IPS-15b (cell line): ENCODE measurements at regions not wholly inside any gene's neighbourhood (a gene's known extent, or its start where the extent isn't known, plus 50 kb on each side); places are given as distances from the start of the nearest gene placed in this dataset.
"Not testable (repeated sequence)": the region's sequence is repeated elsewhere in the genome, so short reads cannot be mapped to it uniquely, and the experiment has no call there.

Experiments
- H3K27me3 ChIP-seq: one replicate; pipeline ENCODE4 v1.6.1; 2013; ENCODE audit warnings: low read length; ENCODE audit not compliant: control insufficient read depth, insufficient read depth
- H3K36me3 ChIP-seq: one replicate; pipeline ENCODE4 v1.6.1; 2013; ENCODE audit warnings: low read length; ENCODE audit not compliant: control insufficient read depth, insufficient read depth
- H3K4me1 ChIP-seq: one replicate; pipeline ENCODE4 v1.6.1; 2013; ENCODE audit warnings: mild to moderate bottlenecking, low read length; ENCODE audit not compliant: control insufficient read depth, insufficient read depth
- H3K4me3 ChIP-seq: one replicate; pipeline ENCODE4 v1.5.1; 2013; ENCODE audit warnings: low read depth, low read length
- H3K9ac ChIP-seq: one replicate; pipeline ENCODE4 v1.6.1; 2013; ENCODE audit warnings: low read depth, mild to moderate bottlenecking, low read length
- H3K9me3 ChIP-seq: one replicate; pipeline ENCODE4 v1.6.1; 2013; ENCODE audit warnings: mild to moderate bottlenecking, low read length; ENCODE audit not compliant: control insufficient read depth, insufficient read depth

GRCh38 chr12:75744607-75745256, 233.3 kb upstream of the KRR1 start:
- H3K4me3 ChIP-seq = no peak overlapping the region
- no peaks in the 10 kb centered on the region for H3K4me1 ChIP-seq
- no peak overlapping the region for H3K9ac ChIP-seq
- no peaks in the 10 kb centered on the region for H3K36me3 ChIP-seq
- no peaks in the 10 kb centered on the region for H3K27me3 ChIP-seq
- no peaks in the 10 kb centered on the region for H3K9me3 ChIP-seq

DNA sequence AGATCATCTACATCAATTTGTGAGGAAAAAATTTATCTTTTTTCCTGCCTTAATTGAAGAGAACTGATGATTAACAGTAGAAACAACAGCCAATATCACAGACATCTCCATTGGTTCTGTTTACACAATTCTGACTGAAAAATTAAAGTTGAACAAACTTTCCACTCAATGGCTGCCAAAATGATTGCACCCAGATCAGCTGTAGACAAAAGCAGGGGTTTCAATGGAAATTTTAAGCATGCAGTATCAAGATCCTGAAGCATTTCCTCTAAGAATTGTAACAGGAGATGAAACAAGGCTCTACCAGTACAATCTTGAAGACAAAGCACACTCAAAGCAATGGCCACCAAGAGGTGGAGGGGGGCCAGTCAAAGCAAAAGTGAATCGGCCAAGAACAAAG, 231.6 kb upstream of the KRR1 start:
- no peaks in the 10 kb centered on the region for H3K27me3 ChIP-seq
- H3K4me1 ChIP-seq = no peaks in the 10 kb centered on the region
- H3K9me3 ChIP-seq = no peaks in the 10 kb centered on the region
- H3K4me3 ChIP-seq = no peak overlapping the region
- H3K9ac ChIP-seq = no peak overlapping the region
- H3K36me3 ChIP-seq = no peaks in the 10 kb centered on the region

- Histone ChIP-seq H3K27me3 (no peaks in the 10 kb centered on the region), H3K4me3 (no peak overlapping the region), H3K4me1 (no peaks in the 10 kb centered on the region), H3K9ac (no peak overlapping the region), H3K36me3 (no peaks in the 10 kb centered on the region), H3K9me3 (no peaks in the 10 kb centered on the region)
These were observed 230.6 kb upstream of the KRR1 start for GRCh38 chr12:75742048-75742447.

DNA sequence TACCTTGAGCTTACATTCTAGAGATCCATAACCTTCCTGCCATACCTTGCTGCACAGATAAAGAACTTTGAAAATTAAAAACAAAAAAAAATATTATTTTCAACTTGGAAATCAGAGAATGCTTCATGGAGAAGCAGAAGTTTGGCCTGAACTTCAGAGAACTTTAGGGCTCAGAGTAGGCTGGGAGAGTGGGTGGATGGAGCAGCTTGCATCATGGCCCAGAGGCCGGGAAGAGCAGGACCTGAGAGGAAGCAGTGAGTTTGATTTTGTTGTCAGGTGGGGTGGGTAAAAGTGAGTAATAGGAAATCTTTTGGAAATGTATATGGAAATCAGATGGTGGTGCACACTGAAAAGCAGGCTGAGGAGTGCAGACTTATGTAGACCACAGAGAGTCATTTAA, 228.5 kb upstream of the KRR1 start:
- Histone ChIP-seq H3K9ac (no peak overlapping the region), H3K27me3 (no peaks in the 10 kb centered on the region), H3K4me1 (no peaks in the 10 kb centered on the region), H3K4me3 (no peak overlapping the region), H3K9me3 (no peaks in the 10 kb centered on the region), H3K36me3 (no peaks in the 10 kb centered on the region)

DNA sequence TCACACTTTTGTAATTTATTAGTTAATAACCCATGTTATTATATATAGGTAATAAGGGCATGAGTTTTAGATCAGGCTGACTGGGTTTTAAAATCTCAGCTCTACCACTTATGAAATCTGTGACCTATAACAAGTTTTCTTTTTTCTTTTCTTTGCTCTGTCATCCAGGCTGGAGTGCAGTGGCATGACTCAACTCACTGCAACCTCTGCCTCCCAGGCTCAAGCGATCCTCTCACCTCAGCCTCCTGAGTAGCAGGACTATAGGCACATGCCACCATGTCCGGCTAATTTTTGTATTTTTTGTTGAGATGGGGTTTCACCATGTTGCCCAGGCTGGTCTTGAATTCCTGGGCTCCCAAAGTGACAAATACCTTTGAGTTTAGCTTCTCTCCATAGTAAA, 227.7 kb upstream of the KRR1 start:
- not testable (repeated sequence) for H3K9ac ChIP-seq, H3K9me3 ChIP-seq, H3K36me3 ChIP-seq, H3K4me3 ChIP-seq, H3K27me3 ChIP-seq, H3K4me1 ChIP-seq

DNA sequence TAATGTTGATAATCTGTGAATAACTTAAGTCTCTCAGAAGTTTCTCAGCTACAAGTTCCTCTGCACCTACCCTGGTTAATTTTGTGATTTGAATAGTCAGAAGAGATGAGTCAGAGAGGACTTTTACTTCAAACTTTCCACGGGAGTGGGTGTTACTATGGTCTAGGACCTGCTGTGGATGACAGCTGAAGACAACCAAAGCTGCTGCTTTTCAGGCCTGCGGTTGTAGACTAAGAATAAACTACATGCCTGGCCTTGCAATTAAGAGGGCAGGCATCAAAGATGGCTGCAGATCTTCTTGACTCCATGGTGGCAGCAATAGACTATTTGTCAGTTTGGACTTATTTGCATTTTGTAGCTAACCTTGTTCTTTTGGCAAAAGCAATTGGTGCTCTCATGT, 227.1 kb upstream of the KRR1 start:
- Histone ChIP-seq H3K9ac (no peak overlapping the region), H3K4me1 (no peaks in the 10 kb centered on the region), H3K36me3 (no peaks in the 10 kb centered on the region), H3K9me3 (no peaks in the 10 kb centered on the region), H3K4me3 (no peak overlapping the region), H3K27me3 (no peaks in the 10 kb centered on the region)

GRCh38 chr12:75735853-75736252, 224.4 kb upstream of the KRR1 start:
- no peak overlapping the region for H3K9ac ChIP-seq
- no peaks in the 10 kb centered on the region for H3K9me3 ChIP-seq
- no peaks in the 10 kb centered on the region for H3K27me3 ChIP-seq
- no peak overlapping the region for H3K4me3 ChIP-seq
- H3K4me1 ChIP-seq = no peaks in the 10 kb centered on the region
- H3K36me3 ChIP-seq = no peaks in the 10 kb centered on the region

DNA sequence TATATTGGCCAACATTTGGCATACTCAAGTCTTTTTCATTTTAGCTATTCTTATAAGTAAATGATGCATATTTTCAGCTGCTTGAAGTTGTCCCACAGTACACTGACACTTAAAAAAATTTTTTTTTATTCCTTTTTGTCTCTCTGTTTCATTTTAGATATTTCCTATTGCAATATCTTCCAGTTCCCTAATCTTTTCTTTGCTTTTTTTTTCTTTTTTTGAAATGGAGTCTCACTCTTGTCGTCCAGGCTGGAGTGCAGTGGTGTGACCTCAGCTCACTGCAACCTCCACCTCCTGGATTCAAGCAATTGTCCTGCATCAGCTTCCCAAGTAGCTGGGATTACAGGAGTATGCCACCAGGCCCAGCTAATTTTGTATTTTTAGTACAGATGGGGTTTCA, 217.4 kb upstream of the KRR1 start:
- Histone ChIP-seq H3K4me3 (no peak overlapping the region), H3K4me1 (peaks cover 4% of the 10 kb centered on the region), H3K27me3 (no peaks in the 10 kb centered on the region), H3K9ac (no peak overlapping the region), H3K36me3 (no peaks in the 10 kb centered on the region), H3K9me3 (no peaks in the 10 kb centered on the region)

DNA sequence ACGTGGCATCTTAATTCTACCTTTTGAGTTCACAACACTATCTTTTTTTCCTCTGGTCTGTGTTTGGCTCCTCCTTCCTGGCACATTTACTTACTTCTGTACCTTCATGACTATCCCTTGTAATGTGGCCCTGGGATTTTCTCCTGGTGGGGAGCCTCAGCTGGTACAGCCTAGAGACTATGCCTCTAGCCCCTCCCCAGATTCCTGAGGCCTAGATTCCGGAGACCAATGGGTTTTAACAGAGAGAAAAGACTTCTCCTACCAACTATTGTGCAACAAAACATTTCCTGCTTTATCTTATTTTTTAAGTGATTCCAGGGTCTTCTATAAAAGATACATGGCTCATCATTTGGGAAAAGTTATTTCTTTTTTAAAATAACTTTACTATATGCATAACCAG, 216.2 kb upstream of the KRR1 start:
- Histone ChIP-seq H3K36me3 (no peaks in the 10 kb centered on the region), H3K4me1 (peaks cover 4% of the 10 kb centered on the region), H3K27me3 (no peaks in the 10 kb centered on the region), H3K4me3 (no peak overlapping the region), H3K9me3 (no peaks in the 10 kb centered on the region), H3K9ac (no peak overlapping the region)

GRCh38 chr12:75725521-75726111, 214.2 kb upstream of the KRR1 start:
- peaks cover 18% of the 10 kb centered on the region for H3K4me1 ChIP-seq
- no peak overlapping the region for H3K4me3 ChIP-seq
- no peaks in the 10 kb centered on the region for H3K36me3 ChIP-seq
- H3K27me3 ChIP-seq = no peaks in the 10 kb centered on the region
- no peak overlapping the region for H3K9ac ChIP-seq
- no peaks in the 10 kb centered on the region for H3K9me3 ChIP-seq

DNA sequence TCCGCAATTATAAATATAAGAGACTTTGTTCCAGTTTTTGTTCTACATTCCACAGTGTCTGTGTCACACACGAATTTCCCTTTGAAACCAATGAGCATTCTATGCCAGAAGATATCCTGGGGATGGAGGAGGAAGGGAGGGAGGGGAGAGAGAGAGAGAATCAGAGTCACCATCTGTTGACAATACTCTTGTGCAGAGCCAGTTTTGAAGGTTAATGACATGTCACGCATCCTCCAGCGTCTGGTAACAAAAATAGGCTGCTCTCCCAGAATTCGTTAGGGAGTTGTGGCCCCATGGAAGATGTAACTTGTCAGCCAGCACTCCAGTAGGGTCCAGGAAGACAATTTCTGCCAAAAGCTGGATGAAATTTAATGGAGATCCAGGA, 213.5 kb upstream of the KRR1 start:
- H3K4me3 ChIP-seq = no peak overlapping the region
- H3K36me3 ChIP-seq = no peaks in the 10 kb centered on the region
- H3K9me3 ChIP-seq = no peaks in the 10 kb centered on the region
- no peaks in the 10 kb centered on the region for H3K27me3 ChIP-seq
- no peak overlapping the region for H3K9ac ChIP-seq
- peaks cover 21% of the 10 kb centered on the region for H3K4me1 ChIP-seq

- no peaks in the 10 kb centered on the region for H3K27me3 ChIP-seq
- no peaks in the 10 kb centered on the region for H3K9me3 ChIP-seq
- H3K4me1 ChIP-seq = peaks cover 21% of the 10 kb centered on the region
- H3K36me3 ChIP-seq = no peaks in the 10 kb centered on the region
- no peak overlapping the region for H3K4me3 ChIP-seq
- no peak overlapping the region for H3K9ac ChIP-seq
These were observed 213.0 kb upstream of the KRR1 start for GRCh38 chr12:75724307-75724927.
